Caco-2 (cell line): ENCODE measurements at regions not wholly inside any gene's neighbourhood (a gene's known extent, or its start where the extent isn't known, plus 50 kb on each side); places are given as distances from the start of the nearest gene placed in this dataset.

ENCODE experiments used
- BruUV-seq: library from RNA; stranded (reverse); fragments of 400-500 nt; replicated peaks from 2 replicates; lab custom pipeline; 2021; lab: Mats Ljungman, UMichigan
- CTCF ChIA-PET: fragments of 300-600 bp; sonication (Branson Sonifier 250); formaldehyde crosslinking; loops from one replicate; lab custom pipeline; 2022; ENCODE audit warnings: antibody characterized with exemption; lab: Charles Lee
- POLR2A ChIA-PET: fragments of 300-600 bp; sonication (Branson Sonifier 250); formaldehyde crosslinking; loops from one replicate; lab custom pipeline; 2022; ENCODE audit warnings: antibody characterized with exemption; lab: Charles Lee
- DNase-seq, 2 experiments: peaks; one replicate each; pipeline versions ENCODE4 v3.0.0 to v3.0.0-alpha.2; 2020 to 2022
- H3K27me3 ChIP-seq: replicated peaks from 2 replicates; pipeline ENCODE4 v1.6.0; 2011; ENCODE audit warnings: low read length; ENCODE audit not compliant: control insufficient read depth, insufficient read depth
- H3K36me3 ChIP-seq: 2 replicates; pipeline ENCODE4 v1.5.1; 2011; ENCODE audit warnings: low read length; ENCODE audit not compliant: control insufficient read depth, insufficient read depth
- H3K4me1 ChIP-seq: fragments of 250-450 bp; sonication (Bioruptor Pico); 2 replicates; pipeline ENCODE4 v1.5.1; 2020; ENCODE audit warnings: mild to moderate bottlenecking
- H3K4me3 ChIP-seq: 2 replicates; pipeline ENCODE4 v1.5.1; 2011; ENCODE audit warnings: low read depth, mild to moderate bottlenecking, control low read depth, low read length
- H3K9me3 ChIP-seq: fragments of 250-450 bp; sonication (Bioruptor Pico); 2 replicates; pipeline ENCODE4 v1.5.1; 2020; ENCODE audit warnings: mild to moderate bottlenecking, moderate library complexity
- H3K27ac Mint-ChIP-seq: one replicate; pipeline ENCODE4 v1.8.0; 2022; ENCODE audit warnings: mixed read lengths; ENCODE audit not compliant: unreplicated experiment
- H3K27me3 Mint-ChIP-seq: one replicate; pipeline ENCODE4 v1.8.0; 2022; ENCODE audit warnings: mixed read lengths; ENCODE audit not compliant: insufficient read depth, unreplicated experiment
- H3K36me3 Mint-ChIP-seq: one replicate; pipeline ENCODE4 v1.8.0; 2022; ENCODE audit warnings: mild to moderate bottlenecking, mixed read lengths; ENCODE audit not compliant: insufficient read depth, unreplicated experiment
- H3K4me1 Mint-ChIP-seq: one replicate; pipeline ENCODE4 v1.8.0; 2022; ENCODE audit warnings: low read depth, mixed read lengths; ENCODE audit not compliant: unreplicated experiment
- H3K4me3 Mint-ChIP-seq: one replicate; pipeline ENCODE4 v1.8.0; 2022; ENCODE audit warnings: mild to moderate bottlenecking, moderate library complexity, mixed read lengths; ENCODE audit not compliant: unreplicated experiment
- H3K9me3 Mint-ChIP-seq: one replicate; pipeline ENCODE4 v1.8.0; 2022; ENCODE audit warnings: mixed read lengths; ENCODE audit not compliant: unreplicated experiment
- intact Hi-C: fragments of 100-400 bp; cut with micrococcal nuclease; formaldehyde crosslinking; loops from one replicate; pipeline ENCODE4 v1.10.0; 2022; ENCODE audit not compliant: unreplicated experiment
- TF ChIP-seq, protein P1 (sequence below), 2 experiments: fragments of 200-600 bp in 1 of 2; IDR thresholded peaks; 1 replicate in 1 of 2; 2 replicates in 1 of 2; pipeline versions ENCODE4 v1.5.1 to v1.8.0; 2011 to 2022; ENCODE audit warnings: antibody characterized with exemption in 1 of 2, control low read depth in 1 of 2, inconsistent platforms in 1 of 2, low read depth in 1 of 2, low read length in 1 of 2, mild to moderate bottlenecking in 1 of 2, moderate library complexity in 1 of 2; ENCODE audit not compliant: insufficient read depth in 1 of 2, severe bottlenecking in 1 of 2, unreplicated experiment in 1 of 2

DNA sequence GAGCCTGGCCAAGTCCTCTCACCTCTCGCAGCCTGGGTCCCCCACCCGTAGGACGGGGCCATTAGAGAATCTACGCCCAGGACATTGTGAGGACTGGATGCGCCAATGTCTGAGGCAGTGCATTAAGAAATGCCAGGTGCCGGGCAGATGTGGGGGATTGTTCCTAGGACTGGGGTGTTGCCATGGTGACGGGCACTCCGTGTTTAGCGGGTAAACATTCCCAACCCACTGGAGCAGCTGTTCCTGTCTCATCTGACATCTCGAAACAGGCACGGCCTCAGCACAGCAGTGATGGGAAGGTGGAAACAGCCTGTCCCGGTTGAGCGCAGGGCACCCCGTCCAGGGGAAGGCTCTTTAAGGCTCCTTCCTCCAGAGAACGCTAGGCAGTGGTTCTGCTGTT is 99.6 kb upstream of the RTL6 start:
- H3K27me3 Mint-ChIP-seq: peaks cover 11% of the 10 kb centered on the region
- no TSS peak for BruUV-seq
- TF ChIP-seq, protein P1, sequence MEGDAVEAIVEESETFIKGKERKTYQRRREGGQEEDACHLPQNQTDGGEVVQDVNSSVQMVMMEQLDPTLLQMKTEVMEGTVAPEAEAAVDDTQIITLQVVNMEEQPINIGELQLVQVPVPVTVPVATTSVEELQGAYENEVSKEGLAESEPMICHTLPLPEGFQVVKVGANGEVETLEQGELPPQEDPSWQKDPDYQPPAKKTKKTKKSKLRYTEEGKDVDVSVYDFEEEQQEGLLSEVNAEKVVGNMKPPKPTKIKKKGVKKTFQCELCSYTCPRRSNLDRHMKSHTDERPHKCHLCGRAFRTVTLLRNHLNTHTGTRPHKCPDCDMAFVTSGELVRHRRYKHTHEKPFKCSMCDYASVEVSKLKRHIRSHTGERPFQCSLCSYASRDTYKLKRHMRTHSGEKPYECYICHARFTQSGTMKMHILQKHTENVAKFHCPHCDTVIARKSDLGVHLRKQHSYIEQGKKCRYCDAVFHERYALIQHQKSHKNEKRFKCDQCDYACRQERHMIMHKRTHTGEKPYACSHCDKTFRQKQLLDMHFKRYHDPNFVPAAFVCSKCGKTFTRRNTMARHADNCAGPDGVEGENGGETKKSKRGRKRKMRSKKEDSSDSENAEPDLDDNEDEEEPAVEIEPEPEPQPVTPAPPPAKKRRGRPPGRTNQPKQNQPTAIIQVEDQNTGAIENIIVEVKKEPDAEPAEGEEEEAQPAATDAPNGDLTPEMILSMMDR (IDR thresholded peaks at IDR 0.05; ENCODE audit: insufficient read depth in 1 of 2, low read depth in 1 of 2, low read length in 1 of 2, severe bottlenecking in 1 of 2, unreplicated experiment in 1 of 2): no peak
- H3K4me1 Mint-ChIP-seq: peaks cover 8% of the 10 kb centered on the region
- no peaks in the 10 kb centered on the region for H3K36me3 Mint-ChIP-seq
- no peak overlapping the region for H3K4me3 Mint-ChIP-seq
- DNase-seq: no peak
- no peak overlapping the region for H3K27ac Mint-ChIP-seq
- no peaks in the 10 kb centered on the region for H3K9me3 Mint-ChIP-seq
- H3K4me1 ChIP-seq: no peaks in the 10 kb centered on the region
- no peaks in the 10 kb centered on the region for H3K27me3 ChIP-seq
- POLR2A ChIA-PET: no interaction called here
- intact Hi-C loops: no loop called here
- CTCF ChIA-PET: no interaction called here
- no peaks in the 10 kb centered on the region for H3K36me3 ChIP-seq
- H3K4me3 ChIP-seq: no peak overlapping the region
- no peaks in the 10 kb centered on the region for H3K9me3 ChIP-seq

DNA sequence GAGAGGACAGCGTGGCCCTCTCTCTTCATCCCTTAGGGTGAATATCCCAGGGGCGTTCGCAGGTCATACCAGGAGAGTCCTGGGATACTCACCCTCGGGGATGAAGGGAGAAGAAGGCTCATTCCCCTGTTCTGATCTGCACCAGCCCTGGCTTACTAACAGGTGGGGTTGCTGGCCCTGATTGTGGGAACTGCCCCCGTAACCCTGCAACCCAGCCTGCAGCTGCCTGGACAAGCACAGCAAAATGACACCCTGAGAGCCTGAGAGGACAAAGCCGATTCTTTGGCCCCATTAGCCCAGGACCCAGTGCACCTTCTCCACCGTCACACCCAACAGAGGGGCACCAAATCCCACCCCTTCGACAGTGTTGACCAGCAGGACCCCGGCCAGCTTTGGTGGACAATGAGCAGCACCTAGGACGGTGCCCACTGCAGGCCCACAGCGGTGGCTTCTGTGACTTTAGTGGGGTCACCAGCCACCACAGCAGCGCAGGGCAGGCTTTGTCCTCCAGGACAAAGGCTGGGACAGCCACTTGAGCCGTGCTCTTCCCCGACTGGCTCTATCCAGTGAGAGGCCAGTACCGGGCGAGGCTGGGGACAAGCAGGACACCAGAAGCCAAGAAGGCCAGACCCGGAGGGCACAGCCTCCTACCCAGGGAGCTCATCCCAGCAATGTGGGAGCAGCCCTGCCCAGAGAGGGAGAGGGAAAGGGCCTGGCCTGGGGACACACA is 98.5 kb upstream of the RTL6 start:
- TF ChIP-seq, protein P1 (IDR thresholded peaks at IDR 0.05; ENCODE audit: insufficient read depth in 1 of 2, low read depth in 1 of 2, low read length in 1 of 2, severe bottlenecking in 1 of 2, unreplicated experiment in 1 of 2): no peak
- no peak for DNase-seq
- Mint-ChIP-seq H3K4me3 (no peak overlapping the region), H3K36me3 (no peaks in the 10 kb centered on the region), H3K9me3 (no peaks in the 10 kb centered on the region), H3K27me3 (peaks cover 11% of the 10 kb centered on the region), H3K27ac (no peak overlapping the region), H3K4me1 (peaks cover 8% of the 10 kb centered on the region)
- H3K9me3 ChIP-seq: no peaks in the 10 kb centered on the region
- H3K36me3 ChIP-seq: no peaks in the 10 kb centered on the region
- no peaks in the 10 kb centered on the region for H3K27me3 ChIP-seq
- H3K4me3 ChIP-seq: no peak overlapping the region
- intact Hi-C loops: no loop called here
- H3K4me1 ChIP-seq: no peaks in the 10 kb centered on the region
- POLR2A ChIA-PET: no interaction called here
- CTCF ChIA-PET: no interaction called here
- no TSS peak for BruUV-seq

DNA sequence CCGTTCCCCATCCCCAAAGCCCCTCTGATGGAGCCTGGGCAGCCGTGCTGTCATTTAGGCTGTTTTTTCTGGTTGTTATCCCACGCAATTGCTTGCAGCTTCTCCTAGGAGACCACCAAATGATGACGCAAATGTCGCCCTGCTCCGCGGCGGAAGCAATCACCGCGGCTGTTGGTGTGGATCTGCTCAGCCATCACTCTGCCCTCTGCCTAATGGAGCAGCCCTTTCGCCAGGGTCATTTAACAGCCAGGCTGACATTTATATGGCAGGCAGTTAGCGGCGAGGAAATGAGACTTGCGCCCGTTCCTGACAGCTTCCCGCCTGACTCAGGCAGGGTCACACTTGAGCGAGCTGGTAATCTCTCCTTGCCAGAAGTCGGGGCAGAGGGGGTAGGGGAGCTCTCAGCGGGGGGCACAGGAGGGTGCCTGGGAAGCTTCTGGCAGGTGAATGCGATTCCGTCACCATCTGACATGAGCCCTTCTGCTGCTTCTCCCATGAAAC is 97.9 kb upstream of the RTL6 start:
- peaks cover 11% of the 10 kb centered on the region for H3K27me3 Mint-ChIP-seq
- BruUV-seq: no TSS peak
- TF ChIP-seq, protein P1 (IDR thresholded peaks at IDR 0.05; ENCODE audit: insufficient read depth in 1 of 2, low read depth in 1 of 2, low read length in 1 of 2, severe bottlenecking in 1 of 2, unreplicated experiment in 1 of 2): no peak
- Histone ChIP-seq H3K9me3 (no peaks in the 10 kb centered on the region), H3K36me3 (no peaks in the 10 kb centered on the region), H3K4me3 (no peak overlapping the region), H3K27me3 (no peaks in the 10 kb centered on the region), H3K4me1 (no peaks in the 10 kb centered on the region)
- intact Hi-C loops: no loop called here
- H3K4me1 Mint-ChIP-seq: peaks cover 8% of the 10 kb centered on the region
- DNase-seq: no peak
- no peaks in the 10 kb centered on the region for H3K36me3 Mint-ChIP-seq
- ChIA-PET CTCF (no interaction called here), POLR2A (no interaction called here)
- H3K27ac Mint-ChIP-seq: no peak overlapping the region
- no peak overlapping the region for H3K4me3 Mint-ChIP-seq
- H3K9me3 Mint-ChIP-seq: no peaks in the 10 kb centered on the region
